SKM-1 treated with dmso at 0.1 percent for 144 hours (cell line): ENCODE measurements at regions not wholly inside any gene's neighbourhood (a gene's known extent, or its start where the extent isn't known, plus 50 kb on each side); places are given as distances from the start of the nearest gene placed in this dataset.

Experiments used
- DNase-seq: peaks from one replicate; lab custom pipeline; 2025; ENCODE audit not compliant: unreplicated experiment; lab: John Stamatoyannopoulos, UW

DNA sequence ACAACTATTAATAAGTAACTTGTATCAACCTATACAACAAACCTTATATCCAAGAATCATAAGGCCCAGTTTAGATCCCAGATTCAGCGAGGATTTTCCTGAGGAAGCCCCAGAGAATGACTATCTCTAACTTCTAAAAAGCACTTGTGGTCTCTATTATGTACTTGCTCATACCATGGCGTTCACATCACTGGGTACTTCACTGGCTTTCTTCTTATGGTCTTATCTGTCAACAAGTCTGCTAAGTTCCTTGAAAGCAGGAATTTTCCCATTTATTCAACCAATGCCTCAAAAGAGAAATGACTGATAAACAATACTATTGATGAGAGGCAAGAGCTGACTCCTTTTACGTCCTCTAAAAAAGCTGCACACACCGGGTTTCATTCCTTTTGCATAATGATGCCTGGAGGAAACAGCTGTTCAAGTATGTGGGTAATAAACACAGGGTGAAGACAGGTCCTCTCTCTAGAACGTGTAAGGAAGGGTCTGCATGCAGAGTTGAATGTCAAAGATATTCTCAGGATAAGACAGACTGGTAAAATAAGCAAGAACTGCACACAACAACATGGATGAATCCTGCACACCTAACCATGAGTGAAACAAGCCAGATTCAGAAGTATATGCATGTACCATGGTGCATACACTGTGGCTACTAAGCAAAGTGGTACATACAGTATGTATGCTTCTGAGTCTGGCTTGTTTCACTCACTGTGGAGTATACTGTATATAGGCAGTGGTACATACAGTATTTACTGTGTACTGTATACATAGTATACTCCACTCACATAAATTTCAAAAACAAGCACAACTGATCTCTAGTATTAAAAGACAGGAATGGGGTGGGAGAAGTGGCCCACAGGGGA is 408.7 kb downstream of the SHQ1 start:
- DNase-seq, result no peak

DNA sequence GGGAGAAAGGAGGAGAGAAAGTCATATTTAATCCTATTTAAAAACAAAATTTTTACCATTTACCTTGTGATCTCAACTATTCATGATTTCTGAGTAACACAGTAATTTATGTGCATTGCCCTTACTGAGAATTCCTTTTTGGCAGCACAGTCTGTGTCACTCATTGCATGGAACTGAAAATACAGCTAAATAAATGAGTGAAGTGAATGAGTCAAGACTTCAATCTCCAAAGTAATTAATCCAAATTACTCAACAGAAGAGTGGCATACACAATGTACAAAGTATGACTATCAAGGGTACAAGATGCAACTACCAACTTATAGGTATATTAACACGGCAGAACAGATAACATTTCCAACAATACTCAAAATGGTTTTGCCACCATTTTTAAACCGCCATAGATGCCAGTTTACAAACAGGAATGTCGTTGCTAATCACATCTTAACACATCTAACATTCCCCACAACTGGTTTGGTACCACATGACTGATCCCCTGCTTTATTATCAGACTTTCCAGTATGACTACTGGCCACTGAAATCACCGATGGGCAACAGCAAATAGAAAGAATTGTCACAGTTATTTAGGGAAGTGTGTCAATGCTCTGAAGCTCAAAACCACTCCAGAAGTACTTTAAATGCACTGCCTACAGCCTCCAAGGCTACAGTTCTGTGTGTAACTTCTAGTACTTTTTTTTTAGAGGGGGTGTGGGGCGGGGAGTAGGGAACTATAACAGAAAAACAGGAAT is 410.4 kb downstream of the SHQ1 start:
- no peak for DNase-seq

DNA sequence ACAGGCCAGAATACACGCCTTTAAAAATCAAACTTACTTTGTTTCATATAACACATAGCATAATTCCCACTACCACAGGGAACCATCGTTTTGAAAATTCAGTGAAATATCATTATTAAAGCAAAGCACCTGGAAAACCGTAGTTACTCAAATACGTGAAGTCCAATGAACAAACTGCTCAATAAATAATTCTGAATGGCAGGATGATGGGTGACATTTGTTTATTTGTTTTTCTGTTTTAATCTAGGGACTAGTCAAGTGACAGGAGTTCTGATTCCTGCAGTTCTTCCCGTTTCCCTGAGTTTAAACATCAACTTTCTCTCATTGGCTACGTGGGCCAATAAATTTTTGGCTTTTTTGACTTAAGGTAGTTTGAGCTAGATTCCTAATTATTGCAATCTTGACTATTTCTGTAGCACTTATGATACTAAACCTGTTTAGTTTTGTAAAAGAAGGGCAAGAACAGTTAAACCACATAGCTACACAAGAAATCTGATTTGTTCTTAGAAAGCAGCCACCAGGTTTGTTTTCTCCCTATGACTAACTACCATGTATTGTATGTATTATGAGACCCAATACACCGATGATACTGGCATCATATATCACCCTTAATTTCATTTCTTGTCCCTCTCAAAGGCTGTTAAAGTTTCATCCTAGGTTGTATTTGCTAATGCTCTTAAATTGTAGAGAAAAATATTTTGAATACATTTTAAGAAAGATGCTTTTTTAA is 411.2 kb downstream of the SHQ1 start:
- DNase-seq, result no peak

DNA sequence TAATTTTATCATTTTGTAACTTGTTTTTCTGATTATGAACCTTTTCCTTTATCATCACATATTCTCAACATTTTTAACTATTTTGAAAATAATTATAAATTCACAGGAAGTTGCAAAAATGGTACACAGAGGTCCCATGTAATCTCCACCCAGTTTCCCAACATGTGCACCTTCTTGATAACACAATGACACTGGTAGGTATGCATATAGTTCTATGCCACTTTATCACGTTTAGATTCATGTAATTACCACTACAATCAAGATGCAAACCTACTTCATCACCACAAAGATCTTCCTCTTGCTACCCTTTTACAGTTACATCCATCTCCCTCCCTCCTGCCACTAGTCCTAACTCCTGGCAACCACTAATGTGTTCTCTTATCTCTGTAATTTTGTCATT is 413.9 kb downstream of the SHQ1 start:
- DNase-seq, result no peak

DNA sequence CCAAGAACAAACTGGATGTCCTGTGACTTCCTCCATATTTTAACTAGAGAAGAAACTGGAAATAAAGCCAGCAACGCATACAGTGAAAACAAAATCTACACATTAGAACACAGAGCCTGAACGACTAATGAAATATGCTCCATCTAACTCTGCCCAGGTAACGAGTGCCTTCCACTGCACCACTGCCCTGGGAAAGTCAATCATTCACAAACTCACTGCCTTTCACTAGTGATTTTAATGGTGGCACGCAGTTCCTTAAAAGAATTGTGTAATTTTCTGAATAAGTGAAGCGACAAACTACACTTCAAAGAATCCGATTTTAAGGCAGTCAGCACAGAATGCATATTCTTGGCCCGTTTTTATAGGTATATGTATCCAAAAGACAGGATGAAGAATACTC is 416.0 kb downstream of the SHQ1 start:
- no peak for DNase-seq

DNA sequence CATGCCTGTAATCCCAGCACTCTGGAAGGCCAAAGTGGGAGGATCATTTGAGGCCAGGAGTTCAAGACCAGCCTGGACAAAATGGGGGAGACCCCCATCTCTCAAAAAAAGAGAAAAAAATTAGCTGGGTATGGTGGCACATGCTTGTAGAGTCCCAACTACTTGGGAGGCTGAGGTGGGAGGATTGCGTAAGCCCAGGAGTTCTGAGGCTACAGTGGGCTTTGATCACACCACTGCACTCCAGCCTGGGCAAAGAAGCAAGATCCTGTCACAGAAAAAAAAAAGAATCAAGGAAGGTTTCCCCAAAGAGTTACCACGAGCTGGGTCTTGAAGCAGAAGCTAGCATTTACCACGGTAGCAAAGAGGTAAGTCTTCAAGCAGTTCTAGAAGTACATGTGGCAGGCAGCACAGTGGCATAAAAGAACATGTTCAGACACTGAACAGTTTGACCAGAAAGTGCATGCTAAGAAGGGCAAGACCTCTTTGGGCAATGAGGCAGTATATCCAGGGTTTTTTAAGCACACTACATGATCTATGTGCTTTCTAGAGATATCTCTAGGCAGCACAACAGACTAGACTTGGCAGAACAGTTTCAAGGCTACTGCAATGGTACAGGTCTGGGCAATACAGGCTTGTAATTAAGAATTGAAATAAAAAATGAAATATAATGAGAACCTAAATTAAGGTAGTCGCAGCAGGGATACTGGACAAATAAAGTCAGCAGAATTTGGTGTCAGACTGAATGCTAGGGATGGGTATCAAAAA is 418.5 kb downstream of the SHQ1 start:
- DNase-seq, result no peak

DNA sequence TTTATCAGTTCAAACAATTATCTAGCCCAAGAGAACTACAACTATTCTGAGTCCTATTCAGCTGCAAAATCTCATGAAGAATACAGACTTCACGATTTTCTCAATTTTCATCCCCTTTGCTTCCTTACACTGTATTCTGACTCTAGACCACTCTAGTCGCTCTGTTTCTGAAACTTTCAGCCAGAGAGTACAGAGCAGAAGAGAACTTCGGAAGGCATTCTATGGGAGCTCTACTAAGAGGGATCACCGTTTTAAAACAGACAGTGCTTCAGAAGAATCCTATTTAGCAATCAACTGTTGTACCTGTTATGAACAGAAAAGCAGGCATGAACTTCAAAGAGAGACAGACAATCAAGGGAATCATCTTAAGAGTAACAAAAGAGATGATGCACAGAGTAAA is 419.4 kb downstream of the SHQ1 start:
- no peak for DNase-seq

DNA sequence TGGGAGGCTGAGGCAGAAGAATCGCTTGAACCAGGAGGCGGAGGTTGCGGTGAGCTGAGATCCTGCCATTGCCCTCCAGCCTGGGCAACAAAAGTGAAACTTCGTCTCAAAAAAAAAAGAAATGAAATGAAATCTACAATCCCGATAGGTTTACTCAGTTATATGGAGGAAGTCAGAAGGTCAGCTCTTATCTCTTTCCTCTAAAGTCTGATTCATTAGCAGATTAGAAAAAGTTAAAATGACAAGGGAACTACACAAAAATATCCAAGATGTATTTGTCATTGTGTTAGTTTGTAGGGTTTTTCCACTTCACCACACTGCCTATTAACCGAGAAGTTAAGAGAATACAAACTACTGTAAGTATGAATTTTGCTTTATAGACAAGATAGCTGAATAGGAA is 420.6 kb downstream of the SHQ1 start:
- no peak for DNase-seq

DNA sequence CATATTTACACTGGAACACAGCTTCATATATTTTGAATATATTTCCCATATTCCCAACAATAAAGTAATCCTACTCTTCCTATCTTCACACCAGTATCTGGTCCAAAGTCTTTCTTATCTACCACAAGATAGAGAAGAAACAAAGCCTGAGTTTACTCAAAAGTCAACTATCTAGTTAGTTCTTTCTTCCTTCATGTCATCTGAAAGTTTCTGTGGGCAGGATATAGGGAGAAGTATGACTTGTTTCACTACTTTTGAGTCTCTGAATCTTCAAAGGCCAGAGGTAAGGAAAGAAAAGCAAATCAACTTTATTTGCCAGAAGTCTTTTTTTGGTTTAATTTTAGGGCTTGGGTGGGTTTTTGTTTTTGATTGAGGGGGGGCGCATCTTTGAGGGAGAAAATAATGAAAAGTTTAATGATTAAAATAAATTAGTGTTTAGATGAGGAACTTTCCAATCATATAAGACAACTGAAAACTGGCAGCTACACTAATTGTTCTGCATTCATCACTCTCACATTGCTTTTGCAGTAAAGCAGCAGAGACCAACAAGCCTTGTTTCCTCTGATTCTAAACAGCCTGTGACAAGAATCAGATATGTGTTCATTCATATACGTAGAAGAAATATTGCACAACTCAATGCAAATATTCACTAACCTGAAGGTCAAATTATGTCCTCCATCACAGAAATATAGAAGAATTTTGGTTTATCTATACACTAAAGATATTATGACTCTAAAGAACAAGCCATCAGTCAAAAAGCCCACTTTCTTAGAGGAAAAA is 421.4 kb downstream of the SHQ1 start:
- no peak for DNase-seq

DNA sequence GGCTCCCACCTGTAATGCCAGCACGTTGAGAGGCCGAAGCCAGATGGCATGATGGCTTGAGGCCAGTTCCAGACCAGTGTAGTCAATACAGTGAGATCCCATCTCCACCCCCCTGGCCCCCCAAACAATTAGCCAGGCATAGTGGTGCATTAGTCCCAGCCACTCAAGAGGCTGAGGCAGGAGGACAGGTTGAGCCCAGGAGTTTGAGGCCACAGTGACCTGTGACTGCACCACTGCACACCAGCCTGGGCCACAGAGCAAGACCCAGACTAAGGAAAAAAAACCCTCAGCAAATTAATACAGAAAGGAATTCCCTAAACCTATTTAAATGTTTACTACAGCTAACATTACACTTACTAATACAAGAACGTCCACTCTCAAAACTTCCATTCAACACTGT is 424.6 kb downstream of the SHQ1 start:
- DNase-seq, result no peak

DNA sequence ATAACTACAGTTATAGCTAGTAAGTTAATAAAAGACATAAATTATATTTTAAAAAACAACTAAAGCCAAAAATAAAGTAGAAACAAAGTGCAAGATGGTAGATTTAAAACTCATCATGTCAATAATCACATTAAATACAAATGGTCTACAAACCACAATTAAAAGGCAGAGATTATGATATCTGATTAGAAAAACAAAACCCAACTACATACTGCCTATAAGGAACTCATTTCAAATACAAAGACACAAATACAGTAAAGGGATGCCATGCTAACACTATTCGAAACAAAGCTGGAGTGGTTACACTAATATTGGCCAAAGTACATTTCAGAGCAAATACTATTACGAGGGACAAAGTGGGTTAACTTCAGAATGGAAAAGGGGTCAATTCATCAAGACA is 426.5 kb downstream of the SHQ1 start:
- DNase-seq, result no peak

DNA sequence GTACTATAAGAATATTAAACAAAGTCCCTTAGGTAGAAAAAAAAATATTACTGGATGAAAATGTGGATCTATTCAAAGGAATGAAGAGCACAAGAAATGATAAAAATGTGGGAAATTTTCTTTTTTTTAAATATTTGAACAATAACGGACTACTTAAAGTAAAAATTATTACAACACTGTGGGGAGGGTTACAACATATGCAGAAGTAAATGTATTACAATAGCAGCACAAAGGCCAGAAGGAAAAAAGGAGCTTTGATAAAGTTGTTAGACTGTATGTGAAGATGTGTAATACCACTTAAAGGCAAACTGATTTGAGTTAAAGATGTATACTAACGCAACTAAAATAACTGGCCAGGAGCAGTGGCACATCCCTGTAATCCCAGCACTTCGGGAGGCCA is 427.1 kb downstream of the SHQ1 start:
- no peak for DNase-seq

DNA sequence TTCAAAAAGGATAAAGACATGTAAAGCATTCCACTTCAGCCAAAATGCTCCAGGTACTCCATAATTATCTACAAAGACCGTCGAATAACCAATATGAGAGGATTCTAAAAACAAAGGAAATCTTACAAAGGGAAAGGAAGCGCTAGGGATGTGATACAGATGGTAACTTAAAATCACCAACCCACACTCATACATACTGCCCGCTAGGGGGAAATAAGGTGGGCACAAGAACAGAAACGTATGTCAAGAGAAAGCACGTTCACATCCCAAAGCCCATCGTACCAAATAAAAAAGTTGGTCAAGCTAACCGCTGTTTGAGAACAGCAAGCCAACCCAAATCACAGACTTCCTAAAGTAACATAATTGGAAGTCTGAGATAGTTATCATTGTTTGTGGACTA is 429.4 kb downstream of the SHQ1 start:
- DNase-seq, result no peak

DNA sequence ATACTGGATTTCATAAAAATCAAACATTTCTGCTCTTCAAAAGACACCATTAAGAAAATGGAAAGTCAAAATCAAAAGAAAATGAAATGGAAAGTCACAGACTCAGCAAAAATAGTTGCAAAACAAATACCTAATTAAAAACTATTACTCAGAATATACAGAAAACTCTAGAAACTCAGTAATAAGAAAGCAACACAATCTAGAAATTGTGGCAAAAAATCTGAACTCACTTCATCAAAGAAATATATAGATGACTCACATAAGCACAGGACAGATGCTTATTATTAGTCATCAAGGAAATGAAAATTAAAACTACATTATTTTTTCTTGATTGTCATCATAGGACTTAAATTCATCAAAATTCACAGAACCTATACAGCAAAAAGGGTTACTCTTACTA is 430.0 kb downstream of the SHQ1 start:
- DNase-seq, result no peak

DNA sequence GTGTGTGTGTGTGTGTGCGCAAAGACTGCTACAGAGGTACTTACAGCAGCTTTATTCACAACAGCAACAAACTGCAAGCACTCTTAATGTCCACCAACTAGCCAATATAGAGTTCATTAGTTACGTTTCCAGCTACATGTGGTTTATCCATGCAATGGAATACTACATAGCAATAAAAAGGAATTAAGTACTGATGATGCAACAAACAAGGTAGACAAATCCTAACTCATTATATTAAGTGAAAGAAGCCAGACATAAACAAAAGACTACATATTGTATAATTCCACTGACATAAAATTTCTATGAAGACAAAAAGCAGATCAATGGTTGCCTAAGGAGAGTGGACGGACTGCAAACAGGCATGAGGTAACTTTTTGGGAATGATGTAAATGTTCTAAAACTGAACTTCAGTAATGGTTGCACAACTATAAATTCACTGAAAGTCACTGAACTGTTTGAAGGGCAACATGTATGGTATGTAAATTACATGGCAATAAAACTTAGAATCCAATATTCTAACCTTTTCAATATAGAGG is 433.7 kb downstream of the SHQ1 start:
- no peak for DNase-seq

DNA sequence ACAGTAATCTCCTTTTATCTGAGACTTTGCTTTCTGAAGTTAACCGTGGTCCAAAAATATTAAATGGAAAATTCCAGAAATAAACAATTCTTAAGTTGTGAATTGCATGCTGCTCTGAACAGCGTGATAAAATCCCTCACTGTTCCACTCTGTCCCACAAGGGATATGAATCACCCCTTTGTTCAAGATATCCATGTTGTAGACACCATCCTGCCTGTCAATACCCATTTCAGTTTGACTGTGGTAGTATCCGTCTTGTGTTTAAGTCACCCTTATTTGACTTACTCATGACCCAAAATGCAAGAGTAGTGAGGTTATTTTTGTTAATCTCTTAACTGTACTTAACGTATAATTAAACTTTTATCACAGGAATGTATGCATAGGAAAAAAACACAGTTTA is 435.0 kb downstream of the SHQ1 start:
- DNase-seq, result no peak

DNA sequence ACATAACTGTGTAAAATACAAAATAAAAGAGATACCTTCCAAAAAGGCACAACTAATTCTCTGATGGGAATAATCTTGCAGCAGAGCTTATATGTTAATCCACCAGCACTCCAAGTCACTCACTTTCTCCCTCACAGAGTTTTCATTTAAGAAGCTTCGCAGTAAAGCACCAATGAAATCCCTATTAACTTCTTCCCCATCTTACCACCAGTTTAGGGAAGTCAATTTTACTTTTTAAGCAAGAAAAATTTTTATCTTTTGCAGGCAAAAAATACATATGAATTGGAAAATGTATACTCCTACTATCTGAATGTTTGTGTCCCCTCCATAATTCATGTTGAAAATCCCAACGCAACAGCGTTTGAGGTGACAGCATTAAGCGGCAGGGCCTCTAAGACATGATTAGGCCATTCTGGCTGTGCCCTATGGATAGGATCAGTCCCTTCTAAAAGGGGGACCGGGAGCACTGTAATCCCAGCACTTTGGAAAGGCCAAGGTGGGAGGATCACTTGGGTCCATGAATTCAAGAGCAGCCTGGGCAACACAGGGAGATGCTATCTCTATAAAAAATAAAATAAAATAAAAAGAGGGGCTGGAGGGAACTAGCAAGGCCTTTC is 435.8 kb downstream of the SHQ1 start:
- no peak for DNase-seq

DNA sequence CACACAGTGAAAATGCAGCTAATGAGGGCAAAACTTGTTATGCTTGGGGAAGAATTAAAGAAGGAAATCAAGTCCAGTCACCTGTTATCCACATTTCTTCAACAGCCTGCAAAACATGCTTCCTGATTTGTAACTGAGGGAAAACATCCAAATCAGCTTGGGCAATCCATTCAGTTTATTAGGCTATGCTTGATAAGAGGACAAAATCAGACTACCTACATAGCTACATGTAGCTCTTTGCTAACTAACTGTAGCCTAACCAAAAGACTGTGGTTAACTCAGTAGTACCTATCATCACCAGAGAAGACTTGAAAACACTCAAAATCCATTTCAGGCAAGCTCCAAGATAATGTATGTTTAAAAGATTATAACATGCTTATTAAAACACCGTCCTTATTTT is 436.4 kb downstream of the SHQ1 start:
- DNase-seq, result no peak

DNA sequence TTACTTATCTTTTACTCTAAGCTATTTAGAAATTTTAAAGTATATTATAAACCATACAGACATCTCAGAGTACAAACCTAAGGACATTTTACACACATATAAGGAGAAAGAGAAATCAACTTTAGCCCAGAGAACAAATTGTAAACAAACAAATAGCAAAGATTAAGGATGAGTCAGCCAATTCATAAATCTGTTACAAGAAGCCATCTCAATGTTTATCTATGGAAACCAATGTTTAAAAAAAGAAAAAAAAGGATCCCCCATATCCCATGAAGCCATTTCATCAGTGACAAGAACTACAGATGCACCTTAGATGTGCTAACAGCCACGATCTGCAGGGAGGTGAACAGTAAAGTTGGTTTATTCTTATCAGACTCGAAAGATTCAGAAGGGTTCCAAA is 437.1 kb downstream of the SHQ1 start:
- no peak for DNase-seq
